Cardiac fibroblast (primary cell): ENCODE measurements at regions not wholly inside any gene's neighbourhood (a gene's known extent, or its start where the extent isn't known, plus 50 kb on each side); places are given as distances from the start of the nearest gene placed in this dataset.

ENCODE experiments used
- DNase-seq, 2 donors: peaks; one replicate each; pipeline versions ENCODE4 v3.0.0 to v3.0.0-alpha.2; 2010; ENCODE audit warnings: low read depth in 2 of 2
- H3K4me3 ChIP-seq, 2 donors: replicated peaks in 1 of 2; 1 replicate in 1 of 2; 2 replicates in 1 of 2; pipeline ENCODE4 v1.5.1; 2011; ENCODE audit warnings: low read depth in 2 of 2, low read length in 2 of 2, mild to moderate bottlenecking in 2 of 2, moderate library complexity in 1 of 2
- CTCF ChIP-seq: IDR thresholded peaks from one replicate; pipeline ENCODE4 v1.5.1; 2011; ENCODE audit warnings: low read depth, mild to moderate bottlenecking, low read length, inconsistent platforms

DNA sequence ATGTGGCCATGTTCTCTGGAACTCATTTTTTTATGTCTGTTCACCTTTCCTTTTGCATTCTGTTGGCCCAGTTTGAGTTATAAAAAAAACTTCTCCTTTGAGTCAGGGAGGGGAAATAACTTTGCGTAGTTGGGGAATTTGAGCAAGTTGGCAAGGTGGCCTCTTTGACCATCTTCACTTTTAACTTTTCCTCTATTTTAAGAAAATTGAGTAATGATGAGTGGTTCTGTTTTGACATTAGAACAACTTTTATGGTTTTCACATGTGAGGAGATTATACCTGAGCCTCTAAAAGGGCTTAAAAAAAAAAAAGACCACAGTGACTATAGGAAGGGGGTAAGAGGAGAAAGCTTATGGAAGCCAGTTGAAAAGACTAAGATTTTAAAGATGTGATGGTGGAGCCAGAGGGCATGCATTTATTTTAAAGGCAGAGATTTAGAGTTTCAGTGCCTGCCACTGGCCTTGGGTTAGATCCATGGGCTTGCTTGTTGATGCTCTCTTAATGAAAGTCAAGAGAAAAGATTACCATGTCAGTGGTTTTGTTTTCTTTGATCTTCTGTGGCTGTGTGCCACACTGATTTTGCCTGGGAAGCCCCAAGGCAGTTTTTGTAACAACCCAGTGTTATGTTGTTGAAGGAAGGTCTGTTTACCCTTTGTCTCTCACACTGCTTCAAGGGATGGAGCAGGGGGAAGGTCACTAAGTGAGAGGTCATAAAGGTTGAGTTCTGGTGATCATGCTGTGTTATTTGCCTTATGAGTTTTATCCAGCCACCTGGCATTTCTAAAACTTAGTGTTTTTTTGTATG, 219.7 kb upstream of the CD180 start:
- DNase-seq, result no peak
- no peak overlapping the region for H3K4me3 ChIP-seq
- no peak for TF ChIP-seq CTCF

- TF ChIP-seq CTCF, result no peak
- peak; percentile 47 to 60 for DNase-seq
- no peak overlapping the region for H3K4me3 ChIP-seq
Observed at GRCh38 chr5:67414712-67415111, 218.1 kb upstream of the CD180 start.

DNA sequence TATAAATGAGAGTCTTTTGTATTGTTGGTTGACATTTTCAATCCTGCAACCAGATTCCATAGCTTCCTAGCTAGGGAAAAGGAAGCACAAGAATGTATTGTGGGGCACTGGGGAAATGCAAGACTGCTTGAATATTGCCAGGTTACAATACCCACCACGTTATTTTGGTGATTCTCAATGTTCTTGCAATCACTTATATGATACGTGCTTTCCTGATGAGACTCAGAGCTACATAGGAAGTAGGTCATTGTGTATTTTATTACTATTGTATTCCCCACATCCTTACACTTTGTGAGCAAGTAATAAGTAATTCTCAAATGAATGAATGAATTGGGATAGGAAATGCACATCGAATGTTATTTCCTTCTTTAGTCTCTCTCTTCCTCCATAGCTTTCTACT, 217.1 kb upstream of the CD180 start:
- peak in 1 of 2 donors; percentile 25 for DNase-seq
- TF ChIP-seq CTCF, result no peak
- H3K4me3 ChIP-seq, result no peak overlapping the region

- H3K4me3 ChIP-seq, result no peak overlapping the region
- no peak for TF ChIP-seq CTCF
Observed at GRCh38 chr5:67409126-67409777, 212.7 kb upstream of the CD180 start.

DNA sequence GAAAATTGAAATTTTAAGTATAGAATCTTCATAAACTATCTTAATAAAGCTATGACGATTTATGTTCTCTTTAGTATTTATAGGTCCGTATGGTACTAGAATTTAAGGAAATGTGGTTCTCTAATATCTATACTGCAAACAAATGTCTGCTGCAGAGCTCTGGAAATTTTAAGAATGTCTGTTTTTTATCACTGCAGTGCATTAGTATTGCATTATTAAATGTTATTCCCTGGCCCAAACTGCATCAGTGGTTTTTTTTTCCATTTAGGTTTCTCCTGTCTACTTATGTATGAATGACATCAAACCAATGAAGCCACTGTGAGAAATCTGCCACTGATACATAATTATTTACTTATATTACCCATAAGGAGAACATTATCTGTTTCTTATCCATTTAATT, 211.4 kb upstream of the CD180 start:
- no peak for TF ChIP-seq CTCF
- no peak for DNase-seq
- H3K4me3 ChIP-seq, result no peak overlapping the region

More at GRCh38 chr5:67409126-67409777, 212.7 kb upstream of the CD180 start:
- DNase-seq, result no peak

DNA sequence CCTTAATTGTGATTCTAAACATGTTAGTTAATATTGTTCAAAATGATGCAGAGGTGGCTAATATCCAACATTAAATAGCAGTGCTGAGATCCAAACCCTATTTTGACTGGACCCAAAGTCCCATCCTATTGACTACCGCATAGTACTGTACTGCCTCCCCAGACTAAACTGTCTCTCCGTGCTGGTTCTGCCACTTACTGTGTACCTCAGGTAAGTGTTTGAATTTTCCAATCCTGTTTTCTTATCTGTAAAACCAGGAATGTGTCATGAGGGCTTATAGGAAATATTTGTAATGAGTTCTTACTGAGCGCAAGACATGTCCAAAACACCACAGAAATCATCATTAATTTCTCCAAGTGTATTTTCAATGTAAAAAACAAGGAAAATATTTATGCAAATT, 209.2 kb upstream of the CD180 start:
- DNase-seq, result no peak
- no peak overlapping the region for H3K4me3 ChIP-seq
- no peak for TF ChIP-seq CTCF
